ENCODE measurements at regions not wholly inside any gene's neighbourhood (a gene's known extent, or its start where the extent isn't known, plus 50 kb on each side); places are given as distances from the start of the nearest gene placed in this dataset.

GRCh38 chr13:94822356-94822755, 110.0 kb upstream of the SOX21 start:
- H3K4me1 Mint-ChIP-seq (ENCODE audit: unreplicated experiment), result no peaks in the 10 kb centered on the region
- H3K27me3 Mint-ChIP-seq (ENCODE audit: unreplicated experiment), result no peaks in the 10 kb centered on the region
- H3K4me3 Mint-ChIP-seq (ENCODE audit: unreplicated experiment), result no peak overlapping the region
- no peak for DNase-seq (ENCODE audit: low spot score)
- H3K9me3 Mint-ChIP-seq (ENCODE audit: unreplicated experiment), result no peaks in the 10 kb centered on the region
- H3K36me3 Mint-ChIP-seq (ENCODE audit: low read depth, unreplicated experiment), result no peaks in the 10 kb centered on the region
- TF ChIP-seq, protein P1, sequence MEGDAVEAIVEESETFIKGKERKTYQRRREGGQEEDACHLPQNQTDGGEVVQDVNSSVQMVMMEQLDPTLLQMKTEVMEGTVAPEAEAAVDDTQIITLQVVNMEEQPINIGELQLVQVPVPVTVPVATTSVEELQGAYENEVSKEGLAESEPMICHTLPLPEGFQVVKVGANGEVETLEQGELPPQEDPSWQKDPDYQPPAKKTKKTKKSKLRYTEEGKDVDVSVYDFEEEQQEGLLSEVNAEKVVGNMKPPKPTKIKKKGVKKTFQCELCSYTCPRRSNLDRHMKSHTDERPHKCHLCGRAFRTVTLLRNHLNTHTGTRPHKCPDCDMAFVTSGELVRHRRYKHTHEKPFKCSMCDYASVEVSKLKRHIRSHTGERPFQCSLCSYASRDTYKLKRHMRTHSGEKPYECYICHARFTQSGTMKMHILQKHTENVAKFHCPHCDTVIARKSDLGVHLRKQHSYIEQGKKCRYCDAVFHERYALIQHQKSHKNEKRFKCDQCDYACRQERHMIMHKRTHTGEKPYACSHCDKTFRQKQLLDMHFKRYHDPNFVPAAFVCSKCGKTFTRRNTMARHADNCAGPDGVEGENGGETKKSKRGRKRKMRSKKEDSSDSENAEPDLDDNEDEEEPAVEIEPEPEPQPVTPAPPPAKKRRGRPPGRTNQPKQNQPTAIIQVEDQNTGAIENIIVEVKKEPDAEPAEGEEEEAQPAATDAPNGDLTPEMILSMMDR (IDR thresholded peaks at IDR 0.05; ENCODE audit: unreplicated experiment), result no peak
- no peak overlapping the region for H3K27ac Mint-ChIP-seq (ENCODE audit: unreplicated experiment)

DNA sequence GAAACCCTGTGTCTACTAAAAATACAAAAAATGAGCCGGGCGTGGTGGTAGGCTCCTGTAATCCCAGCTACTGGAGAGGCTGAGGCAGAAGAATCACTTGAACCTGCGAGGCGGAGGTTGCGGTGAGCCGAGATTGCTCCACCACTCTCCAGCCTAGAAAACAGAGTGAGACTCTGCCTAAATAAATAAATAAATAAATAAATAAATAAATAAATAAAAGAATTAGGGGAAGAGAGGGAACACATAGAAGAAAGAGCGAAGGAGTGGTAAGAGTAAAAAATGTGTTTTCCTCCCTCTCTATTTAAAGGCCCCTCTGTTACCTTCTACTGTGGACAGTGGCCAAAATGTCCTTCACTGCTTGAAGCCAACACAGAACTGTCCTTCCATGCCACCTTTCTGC, 103.9 kb upstream of the SOX21 start:
- Mint-ChIP-seq H3K27me3 (ENCODE audit: unreplicated experiment) (peaks cover 4% of the 10 kb centered on the region), H3K27ac (ENCODE audit: unreplicated experiment) (no peak overlapping the region), H3K9me3 (ENCODE audit: unreplicated experiment) (no peaks in the 10 kb centered on the region), H3K4me1 (ENCODE audit: unreplicated experiment) (no peaks in the 10 kb centered on the region), H3K4me3 (ENCODE audit: unreplicated experiment) (no peak overlapping the region), H3K36me3 (ENCODE audit: low read depth, unreplicated experiment) (no peaks in the 10 kb centered on the region)
- TF ChIP-seq, protein P1 (IDR thresholded peaks at IDR 0.05; ENCODE audit: unreplicated experiment), result no peak
- DNase-seq (ENCODE audit: low spot score), result no peak

- peaks cover 4% of the 10 kb centered on the region for H3K27me3 Mint-ChIP-seq (ENCODE audit: unreplicated experiment)
- no peak for DNase-seq (ENCODE audit: low spot score)
- TF ChIP-seq, protein P1 (IDR thresholded peaks at IDR 0.05; ENCODE audit: unreplicated experiment), result no peak
- H3K4me3 Mint-ChIP-seq (ENCODE audit: unreplicated experiment), result no peak overlapping the region
- no peaks in the 10 kb centered on the region for H3K36me3 Mint-ChIP-seq (ENCODE audit: low read depth, unreplicated experiment)
- no peaks in the 10 kb centered on the region for H3K9me3 Mint-ChIP-seq (ENCODE audit: unreplicated experiment)
- no peaks in the 10 kb centered on the region for H3K4me1 Mint-ChIP-seq (ENCODE audit: unreplicated experiment)
- H3K27ac Mint-ChIP-seq (ENCODE audit: unreplicated experiment), result no peak overlapping the region
Observed at GRCh38 chr13:94813920-94814475, 101.7 kb upstream of the SOX21 start.

- Mint-ChIP-seq H3K27ac (ENCODE audit: unreplicated experiment) (no peak overlapping the region), H3K27me3 (ENCODE audit: unreplicated experiment) (peaks cover 4% of the 10 kb centered on the region), H3K4me1 (ENCODE audit: unreplicated experiment) (no peaks in the 10 kb centered on the region), H3K9me3 (ENCODE audit: unreplicated experiment) (no peaks in the 10 kb centered on the region), H3K4me3 (ENCODE audit: unreplicated experiment) (no peak overlapping the region), H3K36me3 (ENCODE audit: low read depth, unreplicated experiment) (no peaks in the 10 kb centered on the region)
- TF ChIP-seq, protein P1 (IDR thresholded peaks at IDR 0.05; ENCODE audit: unreplicated experiment), result no peak
- DNase-seq (ENCODE audit: low spot score), result no peak
Observed at GRCh38 chr13:94811753-94812152, 99.4 kb upstream of the SOX21 start.

GRCh38 chr13:94800423-94800822, 88.1 kb upstream of the SOX21 start:
- H3K27ac Mint-ChIP-seq (ENCODE audit: unreplicated experiment), result no peak overlapping the region
- no peak for DNase-seq (ENCODE audit: low spot score)
- H3K4me1 Mint-ChIP-seq (ENCODE audit: unreplicated experiment), result no peaks in the 10 kb centered on the region
- no peaks in the 10 kb centered on the region for H3K9me3 Mint-ChIP-seq (ENCODE audit: unreplicated experiment)
- no peaks in the 10 kb centered on the region for H3K27me3 Mint-ChIP-seq (ENCODE audit: unreplicated experiment)
- no peaks in the 10 kb centered on the region for H3K36me3 Mint-ChIP-seq (ENCODE audit: low read depth, unreplicated experiment)
- no peak overlapping the region for H3K4me3 Mint-ChIP-seq (ENCODE audit: unreplicated experiment)
- TF ChIP-seq, protein P1 (IDR thresholded peaks at IDR 0.05; ENCODE audit: unreplicated experiment), result no peak

All from endothelial cell (in vitro differentiated cells).